DND-41 (cell line): ENCODE measurements at regions not wholly inside any gene's neighbourhood (a gene's known extent, or its start where the extent isn't known, plus 50 kb on each side); places are given as distances from the start of the nearest gene placed in this dataset.

Experiments used
- ATAC-seq: fragments of 200-7000 bp; cut with Tn5 transposase; 3 replicates; pipeline ENCODE4 v1.9.1; 2021; ENCODE audit warnings: low read depth; ENCODE audit not compliant: insufficient read depth
- DNase-seq: peaks from one replicate; pipeline ENCODE4 v3.0.0-alpha.2; 2020
- H2AFZ ChIP-seq: 2 replicates; pipeline ENCODE4 v1.6.0; 2012; ENCODE audit warnings: low read depth, low read length
- H3K27ac ChIP-seq: 2 replicates; pipeline ENCODE4 v1.5.1; 2012; ENCODE audit warnings: low read length, inconsistent platforms
- H3K27me3 ChIP-seq: fragments of 200-600 bp; sonication (generic); 2 replicates; pipeline ENCODE4 v1.6.0; 2012; ENCODE audit warnings: low read length, mild to moderate bottlenecking, inconsistent platforms; ENCODE audit not compliant: insufficient read depth, poor library complexity
- H3K36me3 ChIP-seq: 2 replicates; pipeline ENCODE4 v1.5.1; 2012; ENCODE audit warnings: low read length, inconsistent platforms; ENCODE audit not compliant: insufficient read depth
- H3K4me1 ChIP-seq: 2 replicates; pipeline ENCODE4 v1.5.1; 2012; ENCODE audit warnings: mild to moderate bottlenecking, low read length; ENCODE audit not compliant: insufficient read depth
- H3K4me2 ChIP-seq: 2 replicates; pipeline ENCODE4 v1.6.0; 2012; ENCODE audit warnings: mild to moderate bottlenecking, moderate library complexity, low read length, inconsistent platforms; ENCODE audit not compliant: insufficient read depth
- H3K4me3 ChIP-seq, 2 experiments: fragments of 200-600 bp in 1 of 2; shearing (Covaris generic) in 1 of 2; 2 replicates each; pipeline ENCODE4 v1.5.1; 2012 to 2016; ENCODE audit warnings: inconsistent platforms in 2 of 2, low read length in 2 of 2, mild to moderate bottlenecking in 2 of 2, low read depth in 1 of 2, moderate library complexity in 1 of 2
- H3K79me2 ChIP-seq: 2 replicates; pipeline ENCODE4 v1.6.0; 2012; ENCODE audit warnings: low read length, inconsistent platforms; ENCODE audit not compliant: insufficient read depth
- H3K9ac ChIP-seq: 2 replicates; pipeline ENCODE4 v1.6.0; 2012; ENCODE audit warnings: low read depth, mild to moderate bottlenecking, inconsistent platforms, low read length, moderate library complexity
- H3K9me3 ChIP-seq: 2 replicates; pipeline ENCODE4 v1.5.1; 2012; ENCODE audit warnings: low read length, moderate library complexity, mild to moderate bottlenecking, inconsistent platforms; ENCODE audit not compliant: insufficient read depth, severe bottlenecking
- H4K20me1 ChIP-seq: 2 replicates; pipeline ENCODE4 v1.6.0; 2012; ENCODE audit warnings: low read length; ENCODE audit not compliant: insufficient read depth
- CTCF ChIP-seq: IDR thresholded peaks from 2 replicates; pipeline ENCODE4 v1.5.1; 2012; ENCODE audit warnings: borderline replicate concordance, low read length, moderate library complexity, mild to moderate bottlenecking; ENCODE audit not compliant: poor library complexity, severe bottlenecking; ENCODE audit errors: extremely low read depth
- EZH2 ChIP-seq: IDR thresholded peaks from 3 replicates; pipeline ENCODE4 v1.6.1; 2012; ENCODE audit warnings: borderline replicate concordance, low read depth, mild to moderate bottlenecking, moderate library complexity, low read length, inconsistent platforms; ENCODE audit not compliant: severe bottlenecking

- H3K27ac ChIP-seq, result no peak overlapping the region
- H3K36me3 ChIP-seq, result no peaks in the 10 kb centered on the region
- H4K20me1 ChIP-seq, result peaks cover 4% of the 10 kb centered on the region
- H3K4me1 ChIP-seq, result no peaks in the 10 kb centered on the region
- no peak for DNase-seq
- H3K4me2 ChIP-seq, result no peak overlapping the region
- no peaks in the 10 kb centered on the region for H3K27me3 ChIP-seq
- no peak overlapping the region for H3K9ac ChIP-seq
- H3K79me2 ChIP-seq, result no peaks in the 10 kb centered on the region
- TF ChIP-seq CTCF (no peak), EZH2 (no peak)
- no peak overlapping the region for H3K4me3 ChIP-seq
- H3K9me3 ChIP-seq, result no peaks in the 10 kb centered on the region
- H2AFZ ChIP-seq, result no peak overlapping the region
- ATAC-seq, result no peak
Observed at GRCh38 chr20:57893366-57893999, 183.7 kb upstream of the PMEPA1 start.

DNA sequence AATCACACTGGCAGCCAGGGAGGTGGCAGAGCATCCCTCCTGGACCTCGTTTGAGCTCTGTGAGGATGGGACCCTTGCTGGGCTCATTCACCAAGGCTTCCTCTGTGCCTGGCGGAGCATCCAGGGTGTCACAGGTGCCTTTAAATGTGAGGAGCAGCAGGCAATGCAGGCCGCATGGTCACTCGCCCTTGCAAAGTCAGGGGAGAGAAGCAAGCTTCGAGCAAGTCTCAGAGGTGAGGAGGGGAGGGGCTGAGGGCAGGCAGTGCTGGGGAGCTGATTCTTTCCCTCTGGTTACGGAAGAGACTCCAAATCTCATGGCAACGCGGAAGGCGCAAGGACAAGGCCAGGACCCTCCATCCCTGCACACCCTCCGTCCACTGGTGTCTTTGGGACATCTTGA lies 182.7 kb upstream of the PMEPA1 start:
- no peaks in the 10 kb centered on the region for H3K79me2 ChIP-seq
- H2AFZ ChIP-seq, result no peak overlapping the region
- H3K36me3 ChIP-seq, result no peaks in the 10 kb centered on the region
- TF ChIP-seq EZH2 (no peak), CTCF (no peak)
- H3K27me3 ChIP-seq, result no peaks in the 10 kb centered on the region
- H3K4me1 ChIP-seq, result no peaks in the 10 kb centered on the region
- DNase-seq, result no peak
- H3K4me3 ChIP-seq, result no peak overlapping the region
- H4K20me1 ChIP-seq, result peaks cover 4% of the 10 kb centered on the region
- no peak overlapping the region for H3K9ac ChIP-seq
- ATAC-seq, result no peak
- no peak overlapping the region for H3K4me2 ChIP-seq
- H3K27ac ChIP-seq, result no peak overlapping the region
- H3K9me3 ChIP-seq, result no peaks in the 10 kb centered on the region

- Histone ChIP-seq H2AFZ (no peak overlapping the region), H3K4me2 (no peak overlapping the region), H3K9ac (no peak overlapping the region), H3K36me3 (no peaks in the 10 kb centered on the region), H3K79me2 (no peaks in the 10 kb centered on the region), H3K9me3 (no peaks in the 10 kb centered on the region), H3K27ac (no peak overlapping the region), H3K4me1 (no peaks in the 10 kb centered on the region), H4K20me1 (peaks cover 4% of the 10 kb centered on the region), H3K27me3 (no peaks in the 10 kb centered on the region), H3K4me3 (no peak overlapping the region)
- TF ChIP-seq CTCF, result no peak
- TF ChIP-seq EZH2, result no peak
- no peak for DNase-seq
- no peak for ATAC-seq
Observed at GRCh38 chr20:57891014-57891413, 181.2 kb upstream of the PMEPA1 start.
